WTC11 (cell line): ENCODE measurements at regions not wholly inside any gene's neighbourhood (a gene's known extent, or its start where the extent isn't known, plus 50 kb on each side); places are given as distances from the start of the nearest gene placed in this dataset.
A peak's percentile ranks its signal among the peaks of the same experiment; 100 is the strongest.

ENCODE experiments used
- ATAC-seq: fragments of 200-7000 bp; cut with Tn5 transposase; 2 replicates; pipeline ENCODE4 v1.10.0; 2021; ENCODE audit warnings: mild to moderate bottlenecking, moderate library complexity
- CTCF ChIA-PET: fragments of 300-600 bp; sonication (Branson Sonifier 250); formaldehyde crosslinking; loops from one replicate; lab custom pipeline; 2021; ENCODE audit warnings: antibody characterized with exemption; lab: Charles Lee
- POLR2A ChIA-PET: fragments of 350-600 bp; sonication (Branson Sonifier 250); formaldehyde crosslinking; loops from one replicate; lab custom pipeline; 2021; ENCODE audit warnings: antibody characterized with exemption; lab: Charles Lee
- DNase-seq: peaks from one replicate; pipeline ENCODE4 v3.0.0; 2021; ENCODE audit warnings: low spot score
- H3K27ac Mint-ChIP-seq: 2 replicates; pipeline ENCODE4 v1.8.0; 2021; ENCODE audit warnings: mixed read lengths
- H3K27me3 Mint-ChIP-seq: 2 replicates; pipeline ENCODE4 v1.8.0; 2021; ENCODE audit warnings: low read depth, mild to moderate bottlenecking, moderate library complexity, mixed read lengths
- H3K36me3 Mint-ChIP-seq: 2 replicates; pipeline ENCODE4 v1.8.0; 2021; ENCODE audit warnings: mixed read lengths
- H3K4me1 Mint-ChIP-seq: 2 replicates; pipeline ENCODE4 v1.8.0; 2022; ENCODE audit warnings: mixed read lengths
- H3K4me3 Mint-ChIP-seq: 2 replicates; pipeline ENCODE4 v1.8.0; 2021; ENCODE audit warnings: mild to moderate bottlenecking, moderate library complexity, mixed read lengths
- H3K9me3 Mint-ChIP-seq: 2 replicates; pipeline ENCODE4 v1.8.0; 2021; ENCODE audit warnings: mixed read lengths
- CTCF ChIP-seq: fragments of 200-600 bp; IDR thresholded peaks from 2 replicates; pipeline ENCODE4 v1.8.0; 2022; ENCODE audit warnings: antibody characterized with exemption
- ETV6 ChIP-seq: sonication (generic); formaldehyde crosslinking; IDR thresholded peaks from 2 replicates; pipeline ENCODE4 v1.8.1; 2022; ENCODE audit warnings: mild to moderate bottlenecking, missing genetic modification reagents
- GABPB1 ChIP-seq: sonication (generic); formaldehyde crosslinking; IDR thresholded peaks from 2 replicates; pipeline ENCODE4 v1.8.1; 2023; ENCODE audit warnings: mild to moderate bottlenecking, missing genetic modification reagents
- JAZF1 ChIP-seq: fragments of 250-450 bp; sonication (Bioruptor Pico); IDR thresholded peaks from 2 replicates; pipeline ENCODE4 v1.9.0; 2021; ENCODE audit warnings: moderate library complexity, mild to moderate bottlenecking, inconsistent platforms
- MXD4 ChIP-seq: fragments of 250-450 bp; sonication (Bioruptor Pico); IDR thresholded peaks from 2 replicates; pipeline ENCODE4 v1.8.0; 2021; ENCODE audit warnings: mild to moderate bottlenecking, moderate library complexity, borderline replicate concordance
- NFYB ChIP-seq: sonication (generic); formaldehyde crosslinking; conservative IDR thresholded peaks from 2 replicates; pipeline ENCODE4 v1.8.0; 2022; ENCODE audit warnings: low read depth, missing genetic modification reagents
- SP1 ChIP-seq: sonication (generic); formaldehyde crosslinking; conservative IDR thresholded peaks from 2 replicates; pipeline ENCODE4 v1.8.1; 2022; ENCODE audit warnings: missing genetic modification reagents
- STAT6 ChIP-seq: sonication (generic); formaldehyde crosslinking; conservative IDR thresholded peaks from 2 replicates; pipeline ENCODE4 v1.8.1; 2023; ENCODE audit warnings: mild to moderate bottlenecking, low read depth, missing genetic modification reagents, moderate library complexity
- ZBTB43 ChIP-seq: sonication (generic); formaldehyde crosslinking; IDR thresholded peaks from 2 replicates; pipeline ENCODE4 v1.8.1; 2023; ENCODE audit warnings: mild to moderate bottlenecking, missing genetic modification reagents
- ZNF219 ChIP-seq: sonication (generic); formaldehyde crosslinking; IDR thresholded peaks from 2 replicates; pipeline ENCODE4 v1.8.0; 2023; ENCODE audit warnings: missing genetic modification reagents, mild to moderate bottlenecking, borderline replicate concordance
- ZNF281 ChIP-seq: sonication (generic); formaldehyde crosslinking; IDR thresholded peaks from 2 replicates; pipeline ENCODE4 v1.8.0; 2023; ENCODE audit warnings: mild to moderate bottlenecking, missing genetic modification reagents
- ZNF317 ChIP-seq: sonication (generic); formaldehyde crosslinking; IDR thresholded peaks from 2 replicates; pipeline ENCODE4 v1.8.1; 2023; ENCODE audit warnings: low read depth, mild to moderate bottlenecking, moderate library complexity, missing genetic modification reagents, borderline replicate concordance
- ZNF396 ChIP-seq: fragments of 250-450 bp; sonication (Bioruptor Pico); IDR thresholded peaks from 2 replicates; pipeline ENCODE4 v1.8.0; 2021; ENCODE audit warnings: mild to moderate bottlenecking, moderate library complexity, borderline replicate concordance
- ZNF423 ChIP-seq: fragments of 250-450 bp; sonication (Bioruptor Pico); IDR thresholded peaks from 2 replicates; pipeline ENCODE4 v2.1.2; 2022; ENCODE audit warnings: mild to moderate bottlenecking, moderate library complexity

- DNase-seq = no peak
- no peak overlapping the region for H3K27ac Mint-ChIP-seq
- POLR2A ChIA-PET = no interaction called here
- peaks cover 30% of the 10 kb centered on the region for H3K4me1 Mint-ChIP-seq
- no peaks in the 10 kb centered on the region for H3K9me3 Mint-ChIP-seq
- ATAC-seq = no peak
- H3K27me3 Mint-ChIP-seq = no peaks in the 10 kb centered on the region
- no peak for TF ChIP-seq JAZF1
- no peak for TF ChIP-seq CTCF
- no peak for TF ChIP-seq NFYB (CRISPR knock-in tag)
- TF ChIP-seq GABPB1 (CRISPR knock-in tag) = no peak
- TF ChIP-seq ZNF317 = no peak
- TF ChIP-seq STAT6 = no peak
- no peak for TF ChIP-seq ZBTB43 (CRISPR knock-in tag)
- no peak overlapping the region for H3K4me3 Mint-ChIP-seq
- H3K36me3 Mint-ChIP-seq = no peaks in the 10 kb centered on the region
- CTCF ChIA-PET = no interaction called here
Measured at GRCh38 chr4:15194520-15194919, 192.2 kb downstream of the CPEB2 start.

GRCh38 chr4:15197005-15197404, 194.7 kb downstream of the CPEB2 start:
- Mint-ChIP-seq H3K27ac (no peak overlapping the region), H3K4me1 (peaks cover 35% of the 10 kb centered on the region), H3K27me3 (no peaks in the 10 kb centered on the region), H3K9me3 (no peaks in the 10 kb centered on the region), H3K36me3 (no peaks in the 10 kb centered on the region), H3K4me3 (no peak overlapping the region)
- DNase-seq (peak; percentile 15), ATAC-seq (peak; percentile 68)
- TF ChIP-seq SP1 (CRISPR knock-in tag) (no peak), ZNF281 (no peak), ZNF219 (no peak), MXD4 (CRISPR knock-in tag) (no peak), ETV6 (CRISPR knock-in tag) (no peak)
- POLR2A ChIA-PET = no interaction called here
- CTCF ChIA-PET = interaction anchor here (1.2 to 1.7 kb wide), 4 partner anchors 11 to 160 kb away, joined by 3 to 6 read pairs (median 5); no protein-coding TSS in a partner anchor

- H3K27ac Mint-ChIP-seq = peak overlapping the region; percentile 73
- H3K9me3 Mint-ChIP-seq = no peaks in the 10 kb centered on the region
- ATAC-seq (peak; percentile 88), DNase-seq (peak; percentile 20)
- H3K36me3 Mint-ChIP-seq = no peaks in the 10 kb centered on the region
- H3K27me3 Mint-ChIP-seq = no peaks in the 10 kb centered on the region
- ChIA-PET POLR2A (no interaction called here), CTCF (interaction anchor here (0.9 to 1.7 kb wide), 6 partner anchors 28 to 451 kb away, joined by 3 to 6 read pairs (median 4); no protein-coding TSS in a partner anchor)
- H3K4me1 Mint-ChIP-seq = peaks cover 35% of the 10 kb centered on the region
- peak; percentile 45 for TF ChIP-seq ZNF423
- TF ChIP-seq ZNF396 (CRISPR knock-in tag) = no peak
- peak overlapping the region; percentile 10 for H3K4me3 Mint-ChIP-seq
Measured at GRCh38 chr4:15198070-15198727, 195.9 kb downstream of the CPEB2 start.
